Activated CD4-positive, alpha-beta T cell treated with anti-CD3 and anti-CD28 coated beads, Interleukin-2, amount 10 ng/mL, durations not matched to agents 24 days and 14 days (primary cell): ENCODE measurements at regions not wholly inside any gene's neighbourhood (a gene's known extent, or its start where the extent isn't known, plus 50 kb on each side); places are given as distances from the start of the nearest gene placed in this dataset.

ENCODE experiments used
- DNase-seq: peaks from one replicate; pipeline ENCODE4 v3.0.0; 2022
- H3K27ac Mint-ChIP-seq: one replicate; pipeline ENCODE4 v1.8.0; 2022; ENCODE audit warnings: mild to moderate bottlenecking, mixed read lengths
- H3K27me3 Mint-ChIP-seq: one replicate; pipeline ENCODE4 v1.8.0; 2022; ENCODE audit warnings: mixed read lengths
- H3K36me3 Mint-ChIP-seq: one replicate; pipeline ENCODE4 v1.8.0; 2022; ENCODE audit warnings: low read depth, mild to moderate bottlenecking, mixed read lengths
- H3K4me1 Mint-ChIP-seq: one replicate; pipeline ENCODE4 v1.8.0; 2021; ENCODE audit warnings: mixed read lengths
- H3K4me3 Mint-ChIP-seq: one replicate; pipeline ENCODE4 v1.8.0; 2022; ENCODE audit warnings: mild to moderate bottlenecking, moderate library complexity, mixed read lengths
- H3K9me3 Mint-ChIP-seq: one replicate; pipeline ENCODE4 v1.8.0; 2021; ENCODE audit warnings: mixed read lengths
- intact Hi-C: fragments of 100-400 bp; cut with micrococcal nuclease; formaldehyde crosslinking; loops from one replicate; pipeline ENCODE4 v1.15.1; 2023

DNA sequence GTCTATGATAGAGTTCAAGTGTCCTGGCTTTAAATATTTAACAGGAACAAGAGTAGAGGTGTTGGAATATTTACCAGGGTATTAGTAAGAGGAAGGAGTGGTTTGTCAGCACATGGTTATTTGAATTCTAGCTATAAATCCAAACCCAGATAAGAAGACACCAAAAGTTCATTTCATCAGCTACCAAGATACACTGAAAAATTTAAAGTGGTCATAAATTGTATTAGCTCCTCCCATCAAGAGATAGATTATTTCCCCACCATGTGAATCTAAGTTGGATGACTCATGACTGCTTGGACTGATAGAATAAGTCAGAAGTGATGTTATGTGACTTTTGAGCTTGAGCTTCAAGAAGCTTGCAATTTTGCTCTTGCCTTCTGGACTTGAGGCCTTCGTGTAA, 72.1 kb upstream of the GRAMD2B start:
- H3K36me3 Mint-ChIP-seq: no peaks in the 10 kb centered on the region
- no peak overlapping the region for H3K27ac Mint-ChIP-seq
- H3K27me3 Mint-ChIP-seq: peaks cover 12% of the 10 kb centered on the region
- peaks cover 7% of the 10 kb centered on the region for H3K4me1 Mint-ChIP-seq
- intact Hi-C loops: no loop called here
- no peak overlapping the region for H3K4me3 Mint-ChIP-seq
- H3K9me3 Mint-ChIP-seq: no peaks in the 10 kb centered on the region
- DNase-seq: no peak

DNA sequence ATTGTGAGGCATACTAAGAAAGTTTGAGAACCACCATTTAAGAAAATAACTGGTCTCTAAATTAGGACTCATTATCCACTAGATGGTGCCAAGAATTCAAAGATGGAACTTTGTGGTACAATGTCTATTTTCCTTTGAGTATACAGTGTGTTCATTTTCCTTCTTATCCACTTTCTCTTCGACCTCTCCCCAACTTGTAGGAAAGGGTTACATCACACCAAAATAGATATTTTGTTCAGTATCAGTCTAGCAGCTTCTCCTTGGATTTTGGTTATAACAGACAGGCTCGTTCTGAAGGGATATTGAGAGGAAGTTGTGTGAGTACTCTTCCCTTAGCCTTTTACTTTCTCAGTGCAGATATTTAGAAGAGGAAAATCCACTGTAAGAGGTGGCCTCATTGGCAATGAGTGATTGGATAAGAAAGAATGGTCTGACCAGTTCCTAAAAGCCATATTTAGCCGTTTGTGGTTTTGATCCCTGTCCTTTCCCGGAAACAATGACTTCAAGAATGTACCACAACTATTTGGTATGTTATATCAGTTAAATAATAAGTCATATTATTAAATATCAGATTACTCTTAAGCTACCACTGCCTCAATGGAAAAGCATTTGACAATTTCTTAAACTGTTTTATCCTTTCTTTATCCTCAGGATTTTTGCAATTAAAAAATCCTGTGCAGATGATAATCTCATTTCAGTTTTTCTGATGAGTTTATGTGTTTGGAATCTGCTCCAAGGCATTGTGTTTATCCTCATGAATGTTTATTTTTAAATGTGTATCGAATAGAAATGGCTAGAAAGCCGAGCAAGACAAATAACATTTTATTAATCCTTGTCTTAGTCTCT, 69.0 kb upstream of the GRAMD2B start:
- H3K4me3 Mint-ChIP-seq: no peak overlapping the region
- H3K27ac Mint-ChIP-seq: no peak overlapping the region
- intact Hi-C loops: loop anchor here (1.0 to 2.0 kb wide), 3 partner anchors 145 to 247 kb away; partner anchors contain the start of gene PHAX

DNA sequence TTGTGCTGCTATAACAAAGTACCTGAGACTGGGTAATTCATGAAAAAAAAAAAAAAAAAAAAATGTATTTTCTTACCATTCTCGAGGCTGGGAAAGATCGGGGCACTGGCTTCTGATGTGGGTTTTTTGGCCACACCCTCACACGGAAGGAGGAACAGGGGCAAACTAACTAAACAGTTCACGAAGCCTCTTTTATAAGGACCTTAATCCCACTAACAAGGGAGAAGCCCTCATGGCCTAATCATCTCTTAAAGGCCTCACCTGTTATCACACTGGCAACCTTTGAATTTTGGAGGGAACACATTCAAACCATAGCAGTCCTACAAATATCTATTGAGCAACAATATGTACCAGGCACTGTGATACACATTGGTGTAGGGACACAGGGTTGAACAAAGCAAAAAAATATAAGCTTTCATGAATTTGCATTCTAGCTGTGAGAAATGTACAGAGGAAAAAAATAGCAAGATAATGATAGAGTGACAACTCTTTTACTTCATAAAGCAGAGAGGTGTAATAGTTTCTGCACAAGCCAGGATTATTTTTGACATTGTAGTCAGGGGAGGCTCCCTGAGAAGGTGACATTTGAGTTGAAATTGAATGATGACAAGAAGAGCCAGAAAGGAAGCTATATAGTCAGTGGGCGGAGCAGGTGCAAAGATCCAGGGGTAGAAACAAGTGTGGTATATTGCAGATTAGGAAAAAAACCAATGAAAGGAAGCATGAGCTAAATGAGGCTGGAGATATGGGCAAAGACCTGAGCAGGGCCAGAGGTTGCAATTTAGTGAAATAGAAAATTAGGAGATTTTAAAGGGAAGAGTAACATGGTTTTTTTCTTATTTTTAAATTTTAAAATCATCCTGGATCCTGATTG, 68.1 kb upstream of the GRAMD2B start:
- Mint-ChIP-seq H3K27ac (no peak overlapping the region), H3K4me1 (peaks cover 7% of the 10 kb centered on the region), H3K36me3 (no peaks in the 10 kb centered on the region), H3K27me3 (peaks cover 1% of the 10 kb centered on the region), H3K9me3 (no peaks in the 10 kb centered on the region), H3K4me3 (no peak overlapping the region)
- no peak for DNase-seq
- intact Hi-C loops: loop anchor here (1.0 to 5.0 kb wide), 4 partner anchors 67 to 246 kb away; partner anchors contain the start of genes GRAMD2B and PHAX

More for the DNA sequence above, 69.0 kb upstream of the GRAMD2B start:
- Mint-ChIP-seq H3K4me1 (peaks cover 7% of the 10 kb centered on the region), H3K9me3 (no peaks in the 10 kb centered on the region), H3K27me3 (peaks cover 3% of the 10 kb centered on the region), H3K36me3 (no peaks in the 10 kb centered on the region)
- DNase-seq: no peak

DNA sequence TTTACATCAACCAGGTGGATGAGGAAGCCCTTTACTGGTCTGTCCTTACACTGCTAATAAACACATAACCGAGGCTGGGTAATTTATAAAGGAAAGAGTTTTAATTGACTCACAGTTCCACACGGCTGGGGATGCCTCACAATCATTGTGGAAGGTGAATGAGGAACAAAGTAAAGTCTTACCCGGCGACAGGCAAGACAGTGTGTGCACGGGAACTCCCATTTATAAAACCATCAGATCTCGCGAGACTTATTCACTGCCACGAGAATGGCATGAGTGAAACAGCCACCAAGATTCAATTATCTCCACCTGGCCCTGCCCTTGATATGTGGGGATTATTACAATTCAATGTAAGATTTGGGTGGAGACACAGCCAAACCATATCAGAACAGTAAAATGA, 67.3 kb upstream of the GRAMD2B start:
- Mint-ChIP-seq H3K4me3 (no peak overlapping the region), H3K27me3 (peaks cover 1% of the 10 kb centered on the region), H3K4me1 (peaks cover 7% of the 10 kb centered on the region), H3K27ac (no peak overlapping the region), H3K9me3 (no peaks in the 10 kb centered on the region), H3K36me3 (no peaks in the 10 kb centered on the region)
- DNase-seq: no peak
- intact Hi-C loops: loop anchor here (2.0 to 5.0 kb wide), 3 partner anchors 66 to 245 kb away; partner anchors contain the start of genes GRAMD2B and PHAX

DNA sequence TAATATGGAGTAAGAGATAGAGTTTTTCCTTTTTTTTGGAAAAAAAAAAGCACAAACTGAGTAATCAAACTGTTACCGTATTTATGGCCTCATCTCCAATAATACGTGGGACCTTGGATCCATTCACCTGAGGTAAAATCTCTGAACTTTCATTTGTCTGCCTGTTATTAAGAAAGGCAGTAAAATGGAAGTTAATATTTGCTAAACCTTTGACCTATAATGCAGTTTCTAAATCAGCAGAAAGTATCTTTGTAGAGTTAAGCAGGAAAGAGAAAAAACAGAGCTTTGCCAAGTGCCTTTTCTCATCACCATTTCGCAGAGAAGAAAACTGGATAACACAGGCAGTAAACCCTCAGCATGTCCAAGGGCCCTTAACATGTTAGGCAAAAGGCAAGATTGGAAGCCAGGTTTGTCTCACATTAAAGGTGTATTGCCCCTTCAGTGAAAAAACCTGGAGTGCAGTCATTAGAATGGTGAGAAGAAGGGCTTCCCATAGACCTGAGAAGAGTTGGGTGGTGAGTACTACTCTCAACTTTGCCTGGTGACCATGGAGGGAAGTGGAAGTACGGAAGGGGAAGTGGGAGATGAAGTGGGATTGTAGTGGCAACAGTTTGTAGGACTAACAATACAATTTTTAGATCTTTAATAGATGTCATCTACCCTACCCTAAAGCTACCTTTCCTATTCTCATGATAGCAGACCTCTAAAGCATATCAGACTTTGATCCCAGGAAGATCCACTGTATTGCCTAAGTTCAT, 65.4 kb upstream of the GRAMD2B start:
- DNase-seq: no peak
- intact Hi-C loops: loop anchor here (5.0 kb wide), 1 partner anchor 65 kb away; the partner anchor contains the start of gene GRAMD2B
- Mint-ChIP-seq H3K9me3 (no peaks in the 10 kb centered on the region), H3K27ac (no peak overlapping the region), H3K36me3 (no peaks in the 10 kb centered on the region), H3K27me3 (peaks cover 1% of the 10 kb centered on the region), H3K4me1 (peaks cover 7% of the 10 kb centered on the region), H3K4me3 (no peak overlapping the region)

DNA sequence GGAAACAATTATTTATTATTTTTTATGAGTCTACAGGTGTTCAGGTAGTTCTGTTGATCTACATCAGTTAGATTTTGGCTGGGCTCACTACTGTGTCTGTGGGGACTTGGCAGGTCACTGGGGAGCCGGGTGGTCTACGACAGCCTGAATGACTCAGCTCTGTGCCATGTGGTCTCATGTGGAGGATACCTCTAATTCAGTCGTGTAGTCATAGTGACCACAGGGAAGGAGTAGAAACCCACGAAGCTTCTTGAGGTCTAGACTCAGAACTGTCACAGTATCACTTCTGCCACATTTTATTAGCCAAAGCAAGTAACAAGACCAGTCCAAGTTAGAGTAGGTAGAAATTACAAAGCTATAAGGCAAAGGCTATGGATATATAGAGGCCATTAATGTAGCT, 64.7 kb upstream of the GRAMD2B start:
- DNase-seq: no peak

DNA sequence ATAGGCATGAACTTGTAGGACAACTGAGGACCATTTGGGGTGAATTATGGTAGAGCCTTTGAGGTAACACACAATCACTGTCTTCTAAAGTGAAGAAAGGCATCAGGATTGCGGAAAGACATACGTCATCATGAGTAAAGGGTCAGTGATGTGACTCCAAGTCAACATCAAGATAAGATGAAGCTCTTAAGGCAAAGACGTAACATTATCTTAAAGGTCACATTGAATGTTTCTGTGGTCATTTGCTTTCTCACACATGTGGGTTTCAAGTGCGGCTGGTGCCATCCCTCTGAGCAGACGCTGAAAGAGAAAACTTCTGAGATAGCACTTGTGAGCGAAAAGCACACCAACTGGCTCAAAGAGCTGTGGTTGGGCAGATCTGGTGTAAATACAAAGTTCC, 63.3 kb upstream of the GRAMD2B start:
- no peak for DNase-seq
- intact Hi-C loops: loop anchor here (5.0 kb wide), 1 partner anchor 62 kb away; the partner anchor contains the start of gene GRAMD2B

More for the DNA sequence above, 64.7 kb upstream of the GRAMD2B start:
- intact Hi-C loops: loop anchor here (5.0 kb wide), 1 partner anchor 64 kb away; the partner anchor contains the start of gene GRAMD2B
- Mint-ChIP-seq H3K4me3 (no peak overlapping the region), H3K27ac (no peak overlapping the region), H3K27me3 (peaks cover 1% of the 10 kb centered on the region), H3K36me3 (no peaks in the 10 kb centered on the region), H3K9me3 (no peaks in the 10 kb centered on the region), H3K4me1 (peaks cover 7% of the 10 kb centered on the region)

DNA sequence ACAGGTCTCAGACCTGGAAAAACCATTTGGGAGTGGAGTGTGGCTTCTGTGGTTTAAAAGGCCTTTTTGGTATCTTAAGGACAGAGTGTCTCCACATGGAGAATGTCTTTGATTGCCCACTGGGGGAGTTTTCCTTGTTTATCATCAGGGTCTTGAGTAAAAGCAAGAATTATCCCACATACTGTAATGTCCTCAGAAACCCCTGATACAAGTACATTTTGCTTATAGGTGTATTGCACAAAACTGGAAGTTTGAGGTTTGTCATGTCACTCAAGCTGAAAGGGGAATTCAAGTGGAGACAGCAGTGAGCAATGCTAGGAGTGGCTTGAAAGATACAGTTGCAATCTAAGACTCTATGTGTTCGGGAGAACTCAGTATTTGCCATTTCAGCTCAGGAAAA, 62.7 kb upstream of the GRAMD2B start:
- Mint-ChIP-seq H3K4me3 (no peak overlapping the region), H3K9me3 (no peaks in the 10 kb centered on the region), H3K27ac (no peak overlapping the region), H3K27me3 (peaks cover 1% of the 10 kb centered on the region), H3K4me1 (no peaks in the 10 kb centered on the region), H3K36me3 (no peaks in the 10 kb centered on the region)
- intact Hi-C loops: no loop called here
- no peak for DNase-seq

More for the DNA sequence above, 63.3 kb upstream of the GRAMD2B start:
- no peaks in the 10 kb centered on the region for H3K36me3 Mint-ChIP-seq
- H3K9me3 Mint-ChIP-seq: no peaks in the 10 kb centered on the region
- peaks cover 3% of the 10 kb centered on the region for H3K4me1 Mint-ChIP-seq
- no peak overlapping the region for H3K27ac Mint-ChIP-seq
- peaks cover 1% of the 10 kb centered on the region for H3K27me3 Mint-ChIP-seq
- no peak overlapping the region for H3K4me3 Mint-ChIP-seq

DNA sequence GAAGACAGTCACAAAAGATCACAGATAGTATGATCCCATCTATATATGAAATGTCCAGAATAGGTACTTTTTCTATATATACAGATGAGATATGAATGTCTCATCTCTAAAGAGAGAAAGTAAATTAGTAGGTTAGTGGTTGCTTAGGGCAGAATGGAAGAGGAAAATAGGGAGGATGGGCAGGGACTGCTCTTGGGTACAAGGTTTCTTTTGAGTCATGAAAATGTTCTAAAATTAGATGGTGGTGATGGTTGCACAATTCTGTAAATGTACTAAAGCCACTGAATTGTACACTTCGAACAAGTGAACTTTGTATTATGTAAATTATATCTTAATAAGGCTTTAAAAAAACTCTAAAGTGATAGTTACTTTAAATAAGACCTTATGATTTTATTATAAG, 59.6 kb upstream of the GRAMD2B start:
- H3K4me3 Mint-ChIP-seq: no peak overlapping the region
- no peaks in the 10 kb centered on the region for H3K27me3 Mint-ChIP-seq

DNA sequence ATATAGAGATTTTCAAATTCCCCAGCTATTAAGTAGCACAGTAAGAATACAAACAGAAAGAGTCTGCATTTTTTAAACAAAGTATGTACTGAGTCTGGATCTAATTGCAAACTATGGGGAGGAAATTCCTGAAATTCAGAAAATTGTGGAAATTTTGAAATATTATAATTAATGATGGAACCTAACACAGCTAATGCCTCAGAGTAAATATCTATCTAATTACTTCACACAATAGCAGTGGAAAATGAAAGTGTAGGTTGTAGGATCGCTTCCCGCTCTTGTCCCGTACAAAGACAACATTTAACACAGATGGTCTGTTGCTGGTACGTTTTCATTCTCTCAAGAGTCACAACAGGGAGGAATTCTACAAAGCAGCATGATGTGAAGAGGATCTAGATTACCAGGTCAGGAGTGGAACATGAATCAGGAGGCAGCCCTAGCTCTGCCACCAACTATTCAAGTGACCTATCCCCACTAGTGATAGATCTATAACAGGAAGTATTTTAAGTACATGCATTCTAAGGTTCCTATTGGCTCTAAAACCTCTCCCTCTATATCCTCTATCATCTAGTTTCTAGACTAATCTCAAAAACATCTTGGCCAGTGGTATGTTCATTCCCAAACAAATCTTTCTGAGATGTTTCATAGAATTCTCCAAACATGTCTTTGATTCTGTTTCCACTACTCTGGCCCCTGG, 58.9 kb upstream of the GRAMD2B start:
- no peak overlapping the region for H3K27ac Mint-ChIP-seq
- no peak for DNase-seq
- intact Hi-C loops: no loop called here
- no peaks in the 10 kb centered on the region for H3K9me3 Mint-ChIP-seq
- H3K27me3 Mint-ChIP-seq: no peaks in the 10 kb centered on the region
- H3K4me3 Mint-ChIP-seq: no peak overlapping the region
- no peaks in the 10 kb centered on the region for H3K4me1 Mint-ChIP-seq
- no peaks in the 10 kb centered on the region for H3K36me3 Mint-ChIP-seq

More for the DNA sequence above, 59.6 kb upstream of the GRAMD2B start:
- H3K9me3 Mint-ChIP-seq: no peaks in the 10 kb centered on the region
- no peak overlapping the region for H3K27ac Mint-ChIP-seq
- intact Hi-C loops: no loop called here
- DNase-seq: no peak
- no peaks in the 10 kb centered on the region for H3K4me1 Mint-ChIP-seq
- no peaks in the 10 kb centered on the region for H3K36me3 Mint-ChIP-seq

DNA sequence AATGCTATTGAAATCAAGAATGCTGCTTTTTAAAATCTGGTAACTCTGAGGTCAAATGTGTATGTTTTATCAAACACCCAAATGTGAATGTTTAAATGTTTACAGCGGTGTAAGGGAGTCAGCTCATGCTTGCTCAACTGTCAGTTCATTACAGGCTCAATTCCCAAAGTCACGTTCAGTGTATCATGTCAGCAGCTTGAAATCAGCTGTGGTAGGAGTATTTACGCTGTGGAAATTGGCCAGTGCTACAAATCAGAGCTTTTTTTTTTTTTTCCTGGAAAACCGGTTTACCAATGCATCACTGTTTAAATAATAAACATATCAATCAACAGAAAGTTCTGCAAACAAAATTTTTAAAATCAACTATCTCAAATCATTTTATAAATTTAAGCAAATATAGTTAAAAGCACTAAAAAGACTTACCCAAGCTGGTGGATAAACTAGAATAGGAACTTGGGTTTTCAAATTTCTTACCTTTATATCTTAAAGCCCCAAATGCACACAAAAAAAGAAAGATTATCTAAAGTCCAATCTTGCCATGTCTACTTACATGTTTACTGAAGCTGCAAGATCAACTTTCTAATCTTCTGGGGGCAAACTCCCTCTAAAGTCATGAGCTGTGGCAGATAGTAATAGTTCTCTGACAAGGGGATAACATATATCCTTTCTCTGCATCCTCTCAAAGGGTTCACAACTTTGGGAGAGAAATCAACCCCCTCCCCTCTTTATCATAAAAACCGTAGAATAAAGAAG, 57.6 kb upstream of the GRAMD2B start:
- Mint-ChIP-seq H3K4me3 (no peak overlapping the region), H3K36me3 (no peaks in the 10 kb centered on the region), H3K9me3 (no peaks in the 10 kb centered on the region), H3K27me3 (peaks cover 2% of the 10 kb centered on the region), H3K4me1 (no peaks in the 10 kb centered on the region), H3K27ac (no peak overlapping the region)
- intact Hi-C loops: no loop called here
- no peak for DNase-seq

DNA sequence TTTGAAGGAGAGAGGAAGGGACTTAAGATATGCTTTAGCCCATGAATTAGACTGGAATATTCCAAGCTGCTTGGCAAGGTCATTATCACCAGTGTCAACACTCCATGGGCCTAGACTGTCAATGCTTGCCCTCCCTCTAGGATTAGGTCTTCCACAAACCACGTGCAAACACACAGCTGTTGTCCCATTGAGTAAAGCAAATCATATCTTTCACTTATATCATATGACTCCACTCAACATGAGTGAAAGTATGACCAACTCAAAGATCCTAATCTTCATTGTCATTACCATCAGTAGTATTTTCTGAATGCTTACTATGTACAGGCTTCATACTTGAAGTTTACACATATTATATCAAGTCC, 57.0 kb upstream of the GRAMD2B start:
- no peak overlapping the region for H3K27ac Mint-ChIP-seq
- DNase-seq: no peak
- H3K36me3 Mint-ChIP-seq: no peaks in the 10 kb centered on the region
- peaks cover 2% of the 10 kb centered on the region for H3K27me3 Mint-ChIP-seq
- no peaks in the 10 kb centered on the region for H3K9me3 Mint-ChIP-seq
- intact Hi-C loops: no loop called here
- H3K4me3 Mint-ChIP-seq: no peak overlapping the region
- H3K4me1 Mint-ChIP-seq: no peaks in the 10 kb centered on the region
